HG03135 (cell line): ENCODE measurements at regions not wholly inside any gene's neighbourhood (a gene's known extent, or its start where the extent isn't known, plus 50 kb on each side); places are given as distances from the start of the nearest gene placed in this dataset.

Source experiments
- ATAC-seq: cut with Tn5 transposase; IDR thresholded peaks from one replicate; pipeline ENCODE4 v1.9.1; 2021; ENCODE audit warnings: mild to moderate bottlenecking, moderate library complexity; ENCODE audit not compliant: unreplicated experiment

GRCh38 chr7:68671046-68671445 lies 927.2 kb upstream of the AUTS2 start:
- no peak for ATAC-seq

GRCh38 chr7:68671671-68672070 lies 926.6 kb upstream of the AUTS2 start:
- no peak for ATAC-seq

GRCh38 chr7:68674826-68675225 lies 923.4 kb upstream of the AUTS2 start:
- ATAC-seq: no peak

- ATAC-seq: no peak
Measured at GRCh38 chr7:68676813-68677535, 921.3 kb upstream of the AUTS2 start.

- ATAC-seq: no peak
Measured at GRCh38 chr7:68678196-68678595, 920.1 kb upstream of the AUTS2 start.

GRCh38 chr7:68679459-68680234 lies 918.6 kb upstream of the AUTS2 start:
- no peak for ATAC-seq

GRCh38 chr7:68680235-68680872 lies 917.9 kb upstream of the AUTS2 start:
- ATAC-seq: no peak

GRCh38 chr7:68682910-68683309 lies 915.4 kb upstream of the AUTS2 start:
- ATAC-seq: no peak

- no peak for ATAC-seq
Measured at GRCh38 chr7:68684246-68684839, 913.9 kb upstream of the AUTS2 start.

- no peak for ATAC-seq
Measured at GRCh38 chr7:68684996-68685395, 913.3 kb upstream of the AUTS2 start.

GRCh38 chr7:68688416-68689086 lies 909.7 kb upstream of the AUTS2 start:
- no peak for ATAC-seq

GRCh38 chr7:68689087-68689433 lies 909.2 kb upstream of the AUTS2 start:
- ATAC-seq: no peak

- no peak for ATAC-seq
Measured at GRCh38 chr7:68691261-68692216, 906.7 kb upstream of the AUTS2 start.

- no peak for ATAC-seq
Measured at GRCh38 chr7:68692511-68692910, 905.8 kb upstream of the AUTS2 start.

- ATAC-seq: no peak
Measured at GRCh38 chr7:68694656-68695055, 903.6 kb upstream of the AUTS2 start.

GRCh38 chr7:68697796-68698280 lies 900.4 kb upstream of the AUTS2 start:
- no peak for ATAC-seq

- ATAC-seq: no peak
Measured at GRCh38 chr7:68699090-68699711, 899.1 kb upstream of the AUTS2 start.

GRCh38 chr7:68700414-68700813 lies 897.9 kb upstream of the AUTS2 start:
- ATAC-seq: no peak

- ATAC-seq: no peak
Measured at GRCh38 chr7:68706291-68706690, 892.0 kb upstream of the AUTS2 start.
